Choroid plexus epithelial cell (primary cell): ENCODE measurements at regions not wholly inside any gene's neighbourhood (a gene's known extent, or its start where the extent isn't known, plus 50 kb on each side); places are given as distances from the start of the nearest gene placed in this dataset.
"Not testable (repeated sequence)": the region's sequence is repeated elsewhere in the genome, so short reads cannot be mapped to it uniquely, and the experiment has no call there.

Source experiments
- DNase-seq: peaks from one replicate; pipeline ENCODE4 v3.0.0-alpha.2; 2010; ENCODE audit warnings: low read depth
- H3K4me3 ChIP-seq: 2 replicates; pipeline ENCODE4 v1.5.1; 2011; ENCODE audit warnings: low read depth, mild to moderate bottlenecking, control low read depth, low read length, moderate library complexity
- CTCF ChIP-seq: conservative IDR thresholded peaks from 2 replicates; pipeline ENCODE4 v1.5.1; 2011; ENCODE audit warnings: low read depth, mild to moderate bottlenecking, control low read depth, inconsistent platforms, low read length, moderate library complexity

GRCh38 chr9:2531481-2531880 lies 90.1 kb upstream of the VLDLR start:
- TF ChIP-seq CTCF = no peak
- DNase-seq = no peak
- no peak overlapping the region for H3K4me3 ChIP-seq

DNA sequence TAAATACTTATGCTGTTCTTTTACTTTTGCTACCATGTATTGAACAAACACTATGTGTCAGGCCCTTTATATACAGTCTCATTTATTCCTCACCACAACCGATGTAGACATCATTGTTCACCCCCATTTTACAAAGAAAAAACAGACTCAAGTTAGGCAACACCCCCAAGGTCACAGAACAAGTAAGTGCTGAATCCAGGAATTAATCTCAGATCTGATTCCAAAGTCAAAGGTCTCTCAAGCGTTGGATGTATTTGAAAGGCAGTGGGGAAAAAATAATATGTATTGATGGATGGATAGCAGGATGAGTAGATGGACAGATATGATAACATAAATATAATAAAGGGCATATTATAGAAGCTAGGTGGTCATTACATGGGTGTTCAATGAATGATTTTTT lies 85.1 kb upstream of the VLDLR start:
- no peak overlapping the region for H3K4me3 ChIP-seq
- no peak for DNase-seq

DNA sequence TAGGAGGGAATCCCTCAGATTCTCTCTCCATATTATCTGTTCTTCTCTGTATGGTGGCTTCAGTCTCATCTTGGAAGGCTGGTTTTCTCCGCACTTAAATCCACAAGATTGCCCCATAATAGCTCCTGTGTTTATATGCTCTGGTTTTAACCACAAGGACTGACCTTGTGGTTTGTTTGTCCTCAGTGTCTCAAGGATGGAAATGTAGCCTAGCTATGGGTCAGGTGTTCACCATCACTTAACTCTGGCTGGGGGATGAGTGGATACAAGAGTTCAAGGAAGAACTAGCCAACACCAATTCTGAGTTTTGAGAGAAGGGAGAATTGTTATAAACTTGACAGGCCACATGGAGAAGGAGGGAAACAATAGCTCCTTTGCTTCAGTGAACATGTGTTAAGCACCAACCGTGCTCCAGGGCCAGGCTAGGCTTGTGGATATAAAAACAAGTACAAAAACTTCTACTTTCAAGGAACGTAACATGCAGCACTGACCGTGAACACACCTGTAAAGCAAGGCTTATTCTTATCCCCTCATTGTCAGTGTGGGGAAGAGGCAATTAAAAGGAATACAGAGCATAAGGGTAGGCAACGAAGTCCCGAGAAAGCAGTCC lies 75.6 kb upstream of the VLDLR start:
- TF ChIP-seq CTCF = no peak
- H3K4me3 ChIP-seq = no peak overlapping the region
- DNase-seq = peak; percentile 45

More for the DNA sequence above, 85.1 kb upstream of the VLDLR start:
- no peak for TF ChIP-seq CTCF

DNA sequence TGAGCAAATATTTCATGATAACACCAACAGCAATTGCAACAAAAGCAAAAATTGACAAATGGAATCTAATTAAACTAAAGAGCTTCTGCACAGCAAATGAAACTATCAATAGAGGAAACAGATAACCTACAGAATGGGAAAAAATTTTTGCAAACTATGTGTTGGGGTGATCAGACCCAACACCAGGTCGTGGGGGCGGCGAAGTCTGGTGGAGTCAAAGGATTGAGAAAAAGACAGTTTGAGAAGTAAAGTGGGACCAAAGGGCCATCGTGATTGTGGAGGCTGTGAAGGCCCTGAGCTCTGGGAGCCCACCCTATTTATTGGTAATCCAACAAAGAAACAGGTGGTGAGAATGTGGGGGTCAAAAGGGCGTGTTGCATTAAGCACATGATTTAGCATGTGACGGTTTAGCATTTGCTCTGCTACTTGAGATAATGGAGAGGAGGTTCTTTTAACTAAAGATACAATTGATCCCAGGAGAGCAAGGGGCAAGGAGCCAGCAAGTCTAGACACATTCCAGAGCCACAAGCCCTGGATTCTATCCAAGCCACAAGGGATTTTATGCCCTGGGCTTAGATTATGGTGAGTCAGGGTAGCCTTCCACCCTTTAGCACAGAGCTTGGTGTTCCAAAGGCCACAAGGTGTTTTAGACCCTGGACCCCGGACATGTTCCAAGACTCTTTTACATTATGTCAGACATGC lies 65.5 kb upstream of the VLDLR start:
- H3K4me3 ChIP-seq = not testable (repeated sequence)
- DNase-seq = peak; percentile 53

DNA sequence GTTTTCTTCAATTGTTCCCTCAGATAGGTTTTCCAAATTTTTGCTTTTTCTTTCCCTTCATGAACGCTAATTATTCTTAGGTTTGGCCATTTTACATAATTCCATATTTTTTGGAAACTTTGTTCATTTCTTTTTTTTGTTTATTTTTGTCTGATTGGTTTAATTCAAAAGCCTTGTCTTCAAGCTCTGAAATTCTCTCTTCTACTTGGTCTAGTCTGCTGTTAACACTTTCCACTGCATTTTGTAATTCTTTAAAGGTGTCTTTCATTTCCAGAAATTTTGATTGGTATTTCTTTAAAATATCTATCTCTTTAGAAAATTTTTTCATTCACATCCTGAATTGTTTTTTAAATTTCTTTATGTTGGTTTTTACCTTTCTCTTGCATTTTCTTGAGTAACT lies 63.9 kb upstream of the VLDLR start:
- no peak for DNase-seq
- no peak for TF ChIP-seq CTCF
- H3K4me3 ChIP-seq = no peak overlapping the region

- no peak overlapping the region for H3K4me3 ChIP-seq
- DNase-seq = peak; percentile 95
- peak; percentile 4 for TF ChIP-seq CTCF
Observed at GRCh38 chr9:2559192-2560152, 62.1 kb upstream of the VLDLR start.

DNA sequence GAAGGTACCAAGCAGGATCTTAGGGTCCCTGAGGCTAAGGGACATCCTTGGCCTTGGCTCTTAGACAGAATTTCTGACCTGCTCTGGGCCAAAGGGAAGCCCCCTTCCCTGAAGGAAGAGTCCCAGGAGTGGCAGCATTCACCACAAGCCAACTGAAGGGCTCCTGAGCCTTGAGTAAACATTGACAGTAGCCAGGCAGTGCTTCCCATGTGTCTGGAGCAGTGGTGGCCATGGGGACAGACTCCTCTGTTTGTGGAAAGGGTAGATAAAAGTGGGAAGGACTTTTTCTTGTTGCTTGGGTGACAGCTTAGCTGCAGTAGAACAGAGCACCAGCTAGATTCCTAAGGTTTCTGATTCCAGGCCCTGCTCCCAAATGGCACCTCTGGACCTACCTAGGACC lies 61.4 kb upstream of the VLDLR start:
- H3K4me3 ChIP-seq = no peak overlapping the region
- no peak for TF ChIP-seq CTCF
- DNase-seq = no peak
